HepG2 (cell line): ENCODE measurements at regions not wholly inside any gene's neighbourhood (a gene's known extent, or its start where the extent isn't known, plus 50 kb on each side); places are given as distances from the start of the nearest gene placed in this dataset.

Experiments
- ATF3 ChIP-seq: sonication (generic); formaldehyde crosslinking; IDR thresholded peaks from 2 replicates; pipeline ENCODE4 v1.4.0; 2020; ENCODE audit warnings: missing genetic modification reagents
- CTCF ChIP-seq: sonication (generic); formaldehyde crosslinking; IDR thresholded peaks from 2 replicates; pipeline ENCODE4 v1.5.0; 2020; ENCODE audit warnings: mild to moderate bottlenecking, missing genetic modification reagents, moderate library complexity
- HHEX ChIP-seq: IDR thresholded peaks from 2 replicates; pipeline ENCODE4 v1.6.1; 2016; ENCODE audit warnings: control low read depth
- KDM1A ChIP-seq: IDR thresholded peaks from 2 replicates; pipeline ENCODE4 v1.6.1; 2016; ENCODE audit warnings: missing compliant biosample characterization
- LCORL ChIP-seq, 2 experiments: fragments of 450-650 bp in 1 of 2; sonication (generic) in 1 of 2; formaldehyde crosslinking in 1 of 2; IDR thresholded peaks; 2 replicates each; pipeline versions ENCODE4 v1.5.0 to v1.6.1; 2017 to 2020; ENCODE audit warnings: antibody characterized with exemption in 1 of 2, missing genetic modification reagents in 1 of 2
- RAD51 ChIP-seq: fragments of 450-650 bp; IDR thresholded peaks from 2 replicates; pipeline ENCODE4 v1.6.1; 2016; ENCODE audit warnings: borderline replicate concordance
- TAF1 ChIP-seq: sonication (generic); formaldehyde crosslinking; IDR thresholded peaks from 2 replicates; pipeline ENCODE4 v1.4.0; 2020; ENCODE audit warnings: missing genetic modification reagents
- ZNF121 ChIP-seq: sonication (generic); formaldehyde crosslinking; IDR thresholded peaks from 2 replicates; pipeline ENCODE4 v1.5.0; 2020; ENCODE audit warnings: mild to moderate bottlenecking, missing genetic modification reagents
- TF ChIP-seq, protein P1 (sequence below): IDR thresholded peaks from 2 replicates; pipeline ENCODE4 v1.6.1; 2012; ENCODE audit warnings: inconsistent platforms

- TF ChIP-seq ZNF121 (CRISPR knock-in tag) (no peak), CTCF (CRISPR knock-in tag) (no peak), TAF1 (CRISPR knock-in tag) (no peak), HHEX (CRISPR knock-in tag) (no peak), LCORL (IDR thresholded peaks at IDR 0.05) (no peak), LCORL (CRISPR knock-in tag; IDR thresholded peaks at IDR 0.05) (no peak), RAD51 (no peak), KDM1A (CRISPR knock-in tag) (no peak), ATF3 (CRISPR knock-in tag) (no peak)
- TF ChIP-seq, protein P1, sequence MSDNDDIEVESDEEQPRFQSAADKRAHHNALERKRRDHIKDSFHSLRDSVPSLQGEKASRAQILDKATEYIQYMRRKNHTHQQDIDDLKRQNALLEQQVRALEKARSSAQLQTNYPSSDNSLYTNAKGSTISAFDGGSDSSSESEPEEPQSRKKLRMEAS, result no peak
Measured at GRCh38 chr11:23151819-23152218, 291.5 kb upstream of the CCDC179 start.
